ENCODE measurements at regions not wholly inside any gene's neighbourhood (a gene's known extent, or its start where the extent isn't known, plus 50 kb on each side); places are given as distances from the start of the nearest gene placed in this dataset.

DNA sequence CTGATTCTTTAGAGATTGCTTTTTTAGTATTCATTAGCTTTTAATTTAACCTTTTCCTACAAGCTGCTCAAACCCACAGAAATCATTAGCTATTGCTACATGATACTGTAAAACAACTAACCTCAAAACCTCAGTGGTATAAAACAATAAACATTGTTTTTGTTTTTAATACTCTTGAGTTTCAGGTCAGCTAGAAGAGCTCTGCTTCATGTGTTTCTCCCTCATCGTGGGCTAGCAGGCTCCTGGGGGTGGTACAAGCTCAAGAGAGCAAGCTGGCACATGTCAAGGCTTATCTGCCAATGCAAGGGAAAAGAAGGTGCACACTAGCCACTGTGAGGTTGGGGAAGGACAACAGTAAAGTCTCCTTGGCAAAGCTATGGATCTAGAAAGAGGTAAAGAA is 232.9 kb upstream of the PHF14 start:
- Mint-ChIP-seq H3K9me3 (no peaks in the 10 kb centered on the region), H3K27ac (no peak overlapping the region), H3K4me3 (no peak overlapping the region), H3K27me3 (ENCODE audit: insufficient read depth) (no peaks in the 10 kb centered on the region), H3K36me3 (ENCODE audit: low read depth) (no peaks in the 10 kb centered on the region), H3K4me1 (no peaks in the 10 kb centered on the region)
- no peaks in the 10 kb centered on the region for H3K4me1 ChIP-seq (ENCODE audit: control insufficient read depth, insufficient read depth, low read length)
- WGBS, 2 experiments (ENCODE audit: insufficient coverage in 1 of 2, insufficient read length in 1 of 2), result 81% methylated on average over 1 of the region's 1 CpG; no CpG with 5 or more reads in 1 of the 2 experiments
- H3K36me3 ChIP-seq (ENCODE audit: control insufficient read depth, insufficient read depth, low read length), result no peaks in the 10 kb centered on the region
- H3K27me3 ChIP-seq (ENCODE audit: control insufficient read depth, insufficient read depth, low read length, poor library complexity, severe bottlenecking), result no peaks in the 10 kb centered on the region
- H3K9ac ChIP-seq (ENCODE audit: extremely low read depth, low read length, poor library complexity, severe bottlenecking), result no peak overlapping the region
- H3K4me3 ChIP-seq (ENCODE audit: low read length), result no peak overlapping the region
- TF ChIP-seq, protein P1, sequence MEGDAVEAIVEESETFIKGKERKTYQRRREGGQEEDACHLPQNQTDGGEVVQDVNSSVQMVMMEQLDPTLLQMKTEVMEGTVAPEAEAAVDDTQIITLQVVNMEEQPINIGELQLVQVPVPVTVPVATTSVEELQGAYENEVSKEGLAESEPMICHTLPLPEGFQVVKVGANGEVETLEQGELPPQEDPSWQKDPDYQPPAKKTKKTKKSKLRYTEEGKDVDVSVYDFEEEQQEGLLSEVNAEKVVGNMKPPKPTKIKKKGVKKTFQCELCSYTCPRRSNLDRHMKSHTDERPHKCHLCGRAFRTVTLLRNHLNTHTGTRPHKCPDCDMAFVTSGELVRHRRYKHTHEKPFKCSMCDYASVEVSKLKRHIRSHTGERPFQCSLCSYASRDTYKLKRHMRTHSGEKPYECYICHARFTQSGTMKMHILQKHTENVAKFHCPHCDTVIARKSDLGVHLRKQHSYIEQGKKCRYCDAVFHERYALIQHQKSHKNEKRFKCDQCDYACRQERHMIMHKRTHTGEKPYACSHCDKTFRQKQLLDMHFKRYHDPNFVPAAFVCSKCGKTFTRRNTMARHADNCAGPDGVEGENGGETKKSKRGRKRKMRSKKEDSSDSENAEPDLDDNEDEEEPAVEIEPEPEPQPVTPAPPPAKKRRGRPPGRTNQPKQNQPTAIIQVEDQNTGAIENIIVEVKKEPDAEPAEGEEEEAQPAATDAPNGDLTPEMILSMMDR (conservative IDR thresholded peaks at IDR 0.05), result no peak
- H3K27ac ChIP-seq (ENCODE audit: low read depth, low read length), result no peak overlapping the region
- no peak for DNase-seq
- H3K9me3 ChIP-seq (ENCODE audit: control insufficient read depth, low read length), result no peaks in the 10 kb centered on the region

- Mint-ChIP-seq H3K9me3 (peaks cover 38% of the 10 kb centered on the region), H3K4me3 (no peak overlapping the region), H3K36me3 (ENCODE audit: low read depth) (peaks cover 2% of the 10 kb centered on the region), H3K27ac (no peak overlapping the region), H3K4me1 (no peaks in the 10 kb centered on the region), H3K27me3 (ENCODE audit: insufficient read depth) (peaks cover 4% of the 10 kb centered on the region)
- TF ChIP-seq, protein P1 (conservative IDR thresholded peaks at IDR 0.05), result no peak
- no peak for DNase-seq
- no peaks in the 10 kb centered on the region for H3K36me3 ChIP-seq (ENCODE audit: control insufficient read depth, insufficient read depth, low read length)
- peaks cover 32% of the 10 kb centered on the region for H3K9me3 ChIP-seq (ENCODE audit: control insufficient read depth, low read length)
- H3K4me3 ChIP-seq (ENCODE audit: low read length), result no peak overlapping the region
- no peaks in the 10 kb centered on the region for H3K4me1 ChIP-seq (ENCODE audit: control insufficient read depth, insufficient read depth, low read length)
- WGBS, 2 experiments (ENCODE audit: insufficient coverage in 1 of 2, insufficient read length in 1 of 2), result 89% methylated on average over 2 of the region's 2 CpGs; no CpG with 5 or more reads in 1 of the 2 experiments
- H3K27me3 ChIP-seq (ENCODE audit: control insufficient read depth, insufficient read depth, low read length, poor library complexity, severe bottlenecking), result no peaks in the 10 kb centered on the region
- no peak overlapping the region for H3K27ac ChIP-seq (ENCODE audit: low read depth, low read length)
- H3K9ac ChIP-seq (ENCODE audit: extremely low read depth, low read length, poor library complexity, severe bottlenecking), result no peak overlapping the region
Measured at GRCh38 chr7:10756981-10757380, 216.7 kb upstream of the PHF14 start.

- 92 to 100% methylated on average over 2 of the region's 2 CpGs for WGBS, 2 experiments (ENCODE audit: insufficient coverage in 1 of 2, insufficient read length in 1 of 2)
- Mint-ChIP-seq H3K4me3 (no peak overlapping the region), H3K36me3 (ENCODE audit: low read depth) (peaks cover 2% of the 10 kb centered on the region), H3K27me3 (ENCODE audit: insufficient read depth) (peaks cover 10% of the 10 kb centered on the region), H3K27ac (no peak overlapping the region), H3K4me1 (peaks cover 2% of the 10 kb centered on the region), H3K9me3 (peaks cover 28% of the 10 kb centered on the region)
- TF ChIP-seq, protein P1 (conservative IDR thresholded peaks at IDR 0.05), result no peak
- Histone ChIP-seq H3K9me3 (ENCODE audit: control insufficient read depth, low read length) (peaks cover 32% of the 10 kb centered on the region), H3K4me3 (ENCODE audit: low read length) (no peak overlapping the region), H3K36me3 (ENCODE audit: control insufficient read depth, insufficient read depth, low read length) (no peaks in the 10 kb centered on the region), H3K4me1 (ENCODE audit: control insufficient read depth, insufficient read depth, low read length) (no peaks in the 10 kb centered on the region), H3K27me3 (ENCODE audit: control insufficient read depth, insufficient read depth, low read length, poor library complexity, severe bottlenecking) (peaks cover 6% of the 10 kb centered on the region), H3K27ac (ENCODE audit: low read depth, low read length) (no peak overlapping the region), H3K9ac (ENCODE audit: extremely low read depth, low read length, poor library complexity, severe bottlenecking) (no peak overlapping the region)
- DNase-seq, result no peak
Measured at GRCh38 chr7:10759120-10759519, 214.6 kb upstream of the PHF14 start.
